Osteoblast (primary cell): ENCODE measurements at regions not wholly inside any gene's neighbourhood (a gene's known extent, or its start where the extent isn't known, plus 50 kb on each side); places are given as distances from the start of the nearest gene placed in this dataset.

ENCODE experiments used
- DNase-seq: peaks from one replicate; pipeline ENCODE4 v3.0.0; 2011; ENCODE audit warnings: low spot score, mixed read lengths; ENCODE audit not compliant: insufficient read length; ENCODE audit errors: missing footprints
- H2AFZ ChIP-seq: 2 replicates; pipeline ENCODE4 v1.6.0; 2011; ENCODE audit warnings: mild to moderate bottlenecking, low read length
- H3K27ac ChIP-seq: 2 replicates; pipeline ENCODE4 v1.5.1; 2011; ENCODE audit warnings: mild to moderate bottlenecking, low read depth, low read length, moderate library complexity
- H3K27me3 ChIP-seq: 2 replicates; pipeline ENCODE4 v1.6.0; 2012; ENCODE audit warnings: mild to moderate bottlenecking, control low read depth, inconsistent platforms, low read length, moderate library complexity; ENCODE audit not compliant: insufficient read depth
- H3K36me3 ChIP-seq: 2 replicates; pipeline ENCODE4 v1.5.1; 2011; ENCODE audit warnings: mild to moderate bottlenecking, low read length, control low read depth, moderate library complexity; ENCODE audit not compliant: insufficient read depth
- H3K4me1 ChIP-seq: 2 replicates; pipeline ENCODE4 v1.5.1; 2011; ENCODE audit warnings: mild to moderate bottlenecking, low read length, control low read depth, moderate library complexity; ENCODE audit not compliant: insufficient read depth
- H3K4me2 ChIP-seq: 2 replicates; pipeline ENCODE4 v1.6.0; 2011; ENCODE audit warnings: mild to moderate bottlenecking, low read length; ENCODE audit not compliant: insufficient read depth
- H3K4me3 ChIP-seq: fragments of 200-600 bp; sonication (generic); 3 replicates; pipeline ENCODE4 v1.5.1; 2012; ENCODE audit warnings: mild to moderate bottlenecking, low read length, inconsistent platforms; ENCODE audit not compliant: insufficient read depth
- H3K79me2 ChIP-seq: 2 replicates; pipeline ENCODE4 v1.6.0; 2012; ENCODE audit warnings: mild to moderate bottlenecking, low read length, control low read depth, inconsistent platforms; ENCODE audit not compliant: insufficient read depth
- H3K9me3 ChIP-seq: 2 replicates; pipeline ENCODE4 v1.5.1; 2011; ENCODE audit warnings: low read depth, low read length, control low read depth
- H4K20me1 ChIP-seq: 2 replicates; pipeline ENCODE4 v1.6.0; 2012; ENCODE audit warnings: mild to moderate bottlenecking, low read length, control low read depth; ENCODE audit not compliant: insufficient read depth
- TF ChIP-seq, protein P1 (sequence below): IDR thresholded peaks from 2 replicates; pipeline ENCODE4 v1.5.1; 2011; ENCODE audit warnings: mild to moderate bottlenecking, low read depth, low read length, moderate library complexity; ENCODE audit errors: extremely low read depth

GRCh38 chr7:10282909-10283308 lies 690.8 kb upstream of the PHF14 start:
- Histone ChIP-seq H3K9me3 (no peaks in the 10 kb centered on the region), H3K27ac (no peak overlapping the region), H3K4me1 (no peaks in the 10 kb centered on the region), H3K27me3 (no peaks in the 10 kb centered on the region), H2AFZ (no peak overlapping the region), H3K4me3 (no peak overlapping the region), H3K36me3 (no peaks in the 10 kb centered on the region), H3K4me2 (no peak overlapping the region), H3K79me2 (no peaks in the 10 kb centered on the region), H4K20me1 (no peaks in the 10 kb centered on the region)
- DNase-seq = no peak
- TF ChIP-seq, protein P1, sequence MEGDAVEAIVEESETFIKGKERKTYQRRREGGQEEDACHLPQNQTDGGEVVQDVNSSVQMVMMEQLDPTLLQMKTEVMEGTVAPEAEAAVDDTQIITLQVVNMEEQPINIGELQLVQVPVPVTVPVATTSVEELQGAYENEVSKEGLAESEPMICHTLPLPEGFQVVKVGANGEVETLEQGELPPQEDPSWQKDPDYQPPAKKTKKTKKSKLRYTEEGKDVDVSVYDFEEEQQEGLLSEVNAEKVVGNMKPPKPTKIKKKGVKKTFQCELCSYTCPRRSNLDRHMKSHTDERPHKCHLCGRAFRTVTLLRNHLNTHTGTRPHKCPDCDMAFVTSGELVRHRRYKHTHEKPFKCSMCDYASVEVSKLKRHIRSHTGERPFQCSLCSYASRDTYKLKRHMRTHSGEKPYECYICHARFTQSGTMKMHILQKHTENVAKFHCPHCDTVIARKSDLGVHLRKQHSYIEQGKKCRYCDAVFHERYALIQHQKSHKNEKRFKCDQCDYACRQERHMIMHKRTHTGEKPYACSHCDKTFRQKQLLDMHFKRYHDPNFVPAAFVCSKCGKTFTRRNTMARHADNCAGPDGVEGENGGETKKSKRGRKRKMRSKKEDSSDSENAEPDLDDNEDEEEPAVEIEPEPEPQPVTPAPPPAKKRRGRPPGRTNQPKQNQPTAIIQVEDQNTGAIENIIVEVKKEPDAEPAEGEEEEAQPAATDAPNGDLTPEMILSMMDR = no peak

DNA sequence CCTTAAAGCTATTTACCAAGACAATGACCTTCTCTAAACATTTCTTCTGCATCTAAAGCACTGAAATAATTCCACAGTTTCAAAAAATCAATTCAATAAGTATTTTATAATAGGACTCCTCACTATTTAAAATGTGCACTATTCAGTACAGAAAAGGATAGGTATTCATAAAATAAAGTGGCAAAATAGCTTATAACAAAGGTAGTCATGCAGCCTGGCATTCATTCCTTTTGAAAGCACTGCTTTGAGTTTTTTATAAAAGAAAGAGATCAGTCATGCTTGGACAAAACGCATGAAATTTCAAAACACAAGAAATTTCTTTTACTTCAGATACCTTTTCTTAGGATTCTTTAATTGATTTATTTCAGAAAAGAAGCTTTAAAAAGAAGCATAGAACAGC lies 689.7 kb upstream of the PHF14 start:
- Histone ChIP-seq H3K79me2 (no peaks in the 10 kb centered on the region), H2AFZ (no peak overlapping the region), H3K27ac (no peak overlapping the region), H3K36me3 (no peaks in the 10 kb centered on the region), H3K4me3 (no peak overlapping the region), H4K20me1 (no peaks in the 10 kb centered on the region), H3K27me3 (no peaks in the 10 kb centered on the region), H3K4me1 (no peaks in the 10 kb centered on the region), H3K4me2 (no peak overlapping the region), H3K9me3 (no peaks in the 10 kb centered on the region)
- TF ChIP-seq, protein P1 = no peak
- no peak for DNase-seq

DNA sequence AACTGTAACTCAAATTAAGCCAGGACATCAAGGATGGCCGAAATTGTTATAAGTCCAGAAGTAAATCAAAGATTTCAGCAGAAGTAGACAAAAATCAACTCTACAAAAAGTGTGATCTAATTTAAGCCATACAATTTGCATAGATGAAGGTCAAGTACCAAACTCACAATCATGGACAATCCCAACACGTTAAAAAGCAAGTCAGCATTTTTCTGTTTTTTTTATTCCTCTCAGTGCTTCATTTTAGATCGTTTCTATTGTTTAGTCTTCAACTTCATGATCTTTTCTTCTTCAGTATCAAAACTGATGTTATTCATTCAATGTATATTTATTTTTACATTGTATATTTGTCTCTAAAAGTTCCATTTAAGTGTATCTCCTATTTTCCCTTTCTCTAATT lies 674.3 kb upstream of the PHF14 start:
- Histone ChIP-seq H3K79me2 (no peaks in the 10 kb centered on the region), H3K27me3 (no peaks in the 10 kb centered on the region), H3K4me2 (no peak overlapping the region), H2AFZ (no peak overlapping the region), H4K20me1 (no peaks in the 10 kb centered on the region), H3K4me1 (no peaks in the 10 kb centered on the region), H3K36me3 (no peaks in the 10 kb centered on the region), H3K27ac (no peak overlapping the region), H3K4me3 (no peak overlapping the region), H3K9me3 (peaks cover 3% of the 10 kb centered on the region)
- no peak for DNase-seq
- TF ChIP-seq, protein P1 = no peak

GRCh38 chr7:10300577-10300976 lies 673.1 kb upstream of the PHF14 start:
- Histone ChIP-seq H3K4me1 (no peaks in the 10 kb centered on the region), H3K4me3 (no peak overlapping the region), H3K36me3 (no peaks in the 10 kb centered on the region), H2AFZ (no peak overlapping the region), H3K79me2 (no peaks in the 10 kb centered on the region), H3K27me3 (no peaks in the 10 kb centered on the region), H3K27ac (no peak overlapping the region), H3K4me2 (no peak overlapping the region), H4K20me1 (no peaks in the 10 kb centered on the region), H3K9me3 (peaks cover 3% of the 10 kb centered on the region)
- DNase-seq = no peak
- TF ChIP-seq, protein P1 = no peak
